HepG2 (cell line): ENCODE measurements at regions not wholly inside any gene's neighbourhood (a gene's known extent, or its start where the extent isn't known, plus 50 kb on each side); places are given as distances from the start of the nearest gene placed in this dataset.

Experiments used
- ATAC-seq: fragments of 200-7000 bp; cut with Tn5 transposase; 3 replicates; pipeline ENCODE4 v1.9.1; 2020; ENCODE audit warnings: mild to moderate bottlenecking, moderate library complexity
- BruUV-seq: library from RNA; stranded (reverse); fragments of 400-500 nt; replicated peaks from 2 replicates; lab custom pipeline; 2021; lab: Mats Ljungman, UMichigan
- CTCF ChIA-PET: fragments of 300-600 bp; formaldehyde crosslinking; extraction: SDS; loops from one replicate; lab custom pipeline; 2021; ENCODE audit warnings: low total read pairs, inconsistent platforms, low intra/inter-chr PET ratio; lab: Yijun Ruan, JAX
- POLR2A ChIA-PET: fragments of 350-600 bp; sonication (Branson Sonifier 250); formaldehyde crosslinking; loops from one replicate; lab custom pipeline; 2020; ENCODE audit warnings: antibody characterized with exemption, inconsistent platforms; lab: Yijun Ruan, JAX
- DNase-seq: peaks from one replicate; pipeline ENCODE4 v3.0.0-alpha.2; 2015; ENCODE audit warnings: low spot score
- FAIRE-seq: peaks from 3 replicates; lab custom pipeline; 2011; peaks lifted over from hg19 to GRCh38; lab: Jason Lieb, UNC
- H2AFZ ChIP-seq: one replicate; pipeline ENCODE4 v1.6.1; 2011; ENCODE audit warnings: low read length, inconsistent platforms
- H3K27ac ChIP-seq: fragments of 300-600 bp; 3 replicates; pipeline ENCODE4 v1.8.0; 2011; ENCODE audit warnings: mixed run types, mild to moderate bottlenecking, mixed read lengths, low read length, inconsistent platforms; ENCODE audit not compliant: insufficient read depth; ENCODE audit errors: extremely low read length
- H3K27me3 ChIP-seq, 2 experiments: fragments of 200-600 bp in 1 of 2; 2 replicates in 1 of 2; 3 replicates in 1 of 2; pipeline versions ENCODE4 v1.6.0 to v1.8.0; 2011; ENCODE audit warnings: low read length in 2 of 2, mild to moderate bottlenecking in 2 of 2, moderate library complexity in 2 of 2, inconsistent platforms in 1 of 2; ENCODE audit not compliant: insufficient read depth in 2 of 2, control insufficient read depth in 1 of 2
- H3K36me3 ChIP-seq, 2 experiments: fragments of 200-600 bp in 1 of 2; replicated peaks in 1 of 2; 2 replicates in 1 of 2; 3 replicates in 1 of 2; pipeline versions ENCODE4 v1.5.1 to v1.8.0; 2011; ENCODE audit warnings: low read length in 2 of 2, inconsistent platforms in 1 of 2; ENCODE audit not compliant: insufficient read depth in 2 of 2, control insufficient read depth in 1 of 2
- H3K4me1 ChIP-seq: 2 replicates; pipeline ENCODE4 v1.5.1; 2012; ENCODE audit warnings: low read length, inconsistent platforms; ENCODE audit not compliant: insufficient read depth
- H3K4me2 ChIP-seq: 2 replicates; pipeline ENCODE4 v1.6.0; 2011; ENCODE audit warnings: low read depth, low read length, inconsistent platforms
- H3K4me3 ChIP-seq, 3 experiments: fragments of 200-600 bp in 1 of 3; sonication (generic), shearing (Covaris generic) in 1 of 3; replicated peaks in 1 of 3; 2 replicates each; pipeline ENCODE4 v1.5.1; 2011 to 2016; ENCODE audit warnings: low read length in 3 of 3, inconsistent platforms in 2 of 3, low read depth in 2 of 3, mild to moderate bottlenecking in 2 of 3, control low read depth in 1 of 3, mixed read lengths in 1 of 3; ENCODE audit not compliant: insufficient read depth in 1 of 3
- H3K79me2 ChIP-seq: one replicate; pipeline ENCODE4 v1.6.1; 2011; ENCODE audit warnings: low read length, inconsistent platforms; ENCODE audit not compliant: insufficient read depth
- H3K9ac ChIP-seq: 2 replicates; pipeline ENCODE4 v1.6.0; 2011; ENCODE audit warnings: mild to moderate bottlenecking, low read depth, low read length, inconsistent platforms; ENCODE audit not compliant: insufficient read depth
- H3K9me3 ChIP-seq: 2 replicates; pipeline ENCODE4 v1.5.1; 2012; ENCODE audit warnings: mild to moderate bottlenecking, low read length
- H4K20me1 ChIP-seq: 2 replicates; pipeline ENCODE4 v1.6.0; 2011; ENCODE audit warnings: inconsistent platforms, mild to moderate bottlenecking, low read length, moderate library complexity; ENCODE audit not compliant: insufficient read depth
- DBP ChIP-seq: sonication (generic); formaldehyde crosslinking; IDR thresholded peaks from 2 replicates; pipeline ENCODE4 v1.4.0; 2020; ENCODE audit warnings: missing genetic modification reagents; ENCODE audit errors: not compliant biosample characterization
- DDIT3 ChIP-seq: sonication (generic); formaldehyde crosslinking; IDR thresholded peaks from 2 replicates; pipeline ENCODE4 v1.4.0; 2020; ENCODE audit warnings: mild to moderate bottlenecking, missing genetic modification reagents
- GABPA ChIP-seq, 2 experiments: IDR thresholded peaks; 2 replicates each; pipeline ENCODE4 v1.6.1; 2011 to 2016; ENCODE audit warnings: low read depth in 2 of 2, low read length in 1 of 2, missing biosample characterization in 1 of 2, missing genetic modification characterization in 1 of 2
- JUND ChIP-seq: sonication (generic); formaldehyde crosslinking; IDR thresholded peaks from 2 replicates; pipeline ENCODE4 v1.8.0; 2022; ENCODE audit warnings: mild to moderate bottlenecking, missing genetic modification reagents
- KAT2B ChIP-seq: fragments of 150-350 bp; IDR thresholded peaks from 2 replicates; pipeline ENCODE4 v1.6.1; 2014; ENCODE audit warnings: low read depth, low read length, borderline replicate concordance
- NKX3-1 ChIP-seq: sonication (generic); formaldehyde crosslinking; IDR thresholded peaks from 2 replicates; pipeline ENCODE4 v1.5.0; 2020; ENCODE audit warnings: missing genetic modification reagents
- RARA ChIP-seq: IDR thresholded peaks from 2 replicates; pipeline ENCODE4 v1.6.1; 2016; ENCODE audit warnings: missing genetic modification reagents, missing compliant biosample characterization
- RBM22 ChIP-seq: fragments of 200-400 bp; formaldehyde crosslinking; optimal IDR thresholded peaks from 2 replicates; pipeline ENCODE3; 2017; ENCODE audit warnings: mild to moderate bottlenecking, low read length, moderate library complexity
- SMAD1 ChIP-seq: sonication (generic); formaldehyde crosslinking; IDR thresholded peaks from 2 replicates; pipeline ENCODE4 v1.4.0; 2020; ENCODE audit warnings: missing genetic modification reagents, low read depth, mild to moderate bottlenecking, borderline replicate concordance
- SRF ChIP-seq: IDR thresholded peaks from 2 replicates; pipeline ENCODE4 v1.6.1; 2011; ENCODE audit warnings: mild to moderate bottlenecking, low read depth, low read length, moderate library complexity
- SSRP1 ChIP-seq: IDR thresholded peaks from 2 replicates; pipeline ENCODE4 v1.6.1; 2016; ENCODE audit warnings: control low read depth
- TBL1XR1 ChIP-seq: fragments of 150-350 bp; IDR thresholded peaks from 2 replicates; pipeline ENCODE4 v1.6.1; 2014; ENCODE audit warnings: borderline replicate concordance, low read length; ENCODE audit not compliant: partially characterized antibody
- TBX2 ChIP-seq: sonication (generic); formaldehyde crosslinking; IDR thresholded peaks from 2 replicates; pipeline ENCODE4 v1.5.0; 2020; ENCODE audit warnings: missing genetic modification reagents, mild to moderate bottlenecking, borderline replicate concordance
- ZNF318 ChIP-seq: sonication (generic); formaldehyde crosslinking; IDR thresholded peaks from 2 replicates; pipeline ENCODE4 v1.4.0; 2020; ENCODE audit warnings: mild to moderate bottlenecking, missing genetic modification reagents
- ZNF382 ChIP-seq: sonication (generic); formaldehyde crosslinking; IDR thresholded peaks from 2 replicates; pipeline ENCODE4 v1.5.0; 2020; ENCODE audit warnings: missing genetic modification reagents, mild to moderate bottlenecking, borderline replicate concordance
- ZNF816 ChIP-seq: sonication (generic); formaldehyde crosslinking; IDR thresholded peaks from 2 replicates; pipeline ENCODE4 v1.8.0; 2022; ENCODE audit warnings: missing genetic modification reagents, mild to moderate bottlenecking, borderline replicate concordance
- WGBS: methylation state at CpG from one replicate; pipeline ENCODE4 v1.1.6; 2017; ENCODE audit warnings: low lambda C conversion rate; 5-methylcytosine and 5-hydroxymethylcytosine counted together
- in situ Hi-C: cut with HindIII; loops from 2 replicates; pipeline ENCODE4 v1.10.0; 2017; ENCODE audit warnings: low pct_unique_long_range_greater_than_20kb; ENCODE audit not compliant: extremely low pct_ligation_motif_present
- intact Hi-C: fragments of 100-400 bp; cut with micrococcal nuclease; formaldehyde crosslinking; loops from one replicate; pipeline ENCODE4 v1.10.0; 2022; ENCODE audit not compliant: unreplicated experiment

- no peak for DNase-seq
- CTCF ChIA-PET = no interaction called here
- H3K79me2 ChIP-seq = no peaks in the 10 kb centered on the region
- H3K27ac ChIP-seq = no peak overlapping the region
- no peak overlapping the region for H3K9ac ChIP-seq
- no peaks in the 10 kb centered on the region for H4K20me1 ChIP-seq
- H3K4me1 ChIP-seq = no peaks in the 10 kb centered on the region
- no TSS peak for BruUV-seq
- in situ Hi-C loops (no loop called here), intact Hi-C loops (no loop called here)
- FAIRE-seq = no peak
- no peaks in the 10 kb centered on the region for H3K27me3 ChIP-seq
- no peak overlapping the region for H2AFZ ChIP-seq
- peak; percentile 70 for ATAC-seq
- POLR2A ChIA-PET = no interaction called here
- WGBS = 2% methylated on average over 1 of the region's 1 CpG
- H3K9me3 ChIP-seq = no peaks in the 10 kb centered on the region
- no peak overlapping the region for H3K4me3 ChIP-seq
- no peaks in the 10 kb centered on the region for H3K36me3 ChIP-seq
- no peak overlapping the region for H3K4me2 ChIP-seq
- no peak for TF ChIP-seq GABPA (IDR thresholded peaks at IDR 0.05; ENCODE audit: low read depth, low read length)
- TF ChIP-seq GABPA (CRISPR knock-in tag; IDR thresholded peaks at IDR 0.05; ENCODE audit: low read depth) = no peak
- TF ChIP-seq RBM22 = no peak
- no peak for TF ChIP-seq NKX3-1 (CRISPR knock-in tag)
- TF ChIP-seq SMAD1 (CRISPR knock-in tag) = no peak
- no peak for TF ChIP-seq ZNF382 (CRISPR knock-in tag)
- TF ChIP-seq TBL1XR1 = no peak
- TF ChIP-seq RARA = no peak
- TF ChIP-seq KAT2B = no peak
- TF ChIP-seq JUND (CRISPR knock-in tag) = no peak
- no peak for TF ChIP-seq DBP (CRISPR knock-in tag)
- no peak for TF ChIP-seq SSRP1 (CRISPR knock-in tag)
- no peak for TF ChIP-seq ZNF816
- TF ChIP-seq DDIT3 = no peak
- no peak for TF ChIP-seq ZNF318 (CRISPR knock-in tag)
- no peak for TF ChIP-seq SRF
- TF ChIP-seq TBX2 = no peak
These were observed 352.1 kb downstream of the RBM43 start for GRCh38 chr2:150909613-150910012.
